Prostate gland (tissue), 2 donors: ENCODE measurements at regions not wholly inside any gene's neighbourhood (a gene's known extent, or its start where the extent isn't known, plus 50 kb on each side); places are given as distances from the start of the nearest gene placed in this dataset.

Experiments used
- DNase-seq: peaks from one replicate; pipeline ENCODE4 v3.0.0-alpha.2; 2019; ENCODE audit warnings: low spot score
- H3K27ac ChIP-seq, 2 donors: fragments of 200-600 bp; sonication (generic); 2 replicates each; pipeline ENCODE4 v1.5.1; 2017 to 2019
- H3K27me3 ChIP-seq: fragments of 200-600 bp; sonication (generic); replicated peaks from 2 replicates; pipeline ENCODE4 v1.5.1; 2019; ENCODE audit not compliant: insufficient read depth
- H3K36me3 ChIP-seq, 2 donors: fragments of 200-600 bp; sonication (generic); 1 replicate in 1 of 2; 2 replicates in 1 of 2; pipeline versions ENCODE4 v1.5.1 to v1.8.1; 2017 to 2019
- H3K4me1 ChIP-seq: fragments of 200-600 bp; sonication (generic); replicated peaks from 2 replicates; pipeline ENCODE4 v1.5.1; 2019
- H3K4me3 ChIP-seq, 2 donors: fragments of 200-600 bp; sonication (generic); 2 replicates each; pipeline ENCODE4 v1.5.1; 2017 to 2019
- H3K9me3 ChIP-seq: fragments of 200-600 bp; sonication (generic); 2 replicates; pipeline ENCODE4 v1.5.1; 2017
- CTCF ChIP-seq, 4 experiments: fragments of 200-600 bp in 2 of 4; fragments of 450-650 bp in 2 of 4; sonication (generic) in 2 of 4; IDR thresholded peaks; 1 replicate in 3 of 4; 2 replicates in 1 of 4; pipeline ENCODE4 v1.5.1; 2016 to 2019; ENCODE audit warnings: antibody characterized with exemption in 4 of 4, mild to moderate bottlenecking in 2 of 4, moderate library complexity in 2 of 4
- POLR2A ChIP-seq: fragments of 450-650 bp; IDR thresholded peaks from one replicate; pipeline ENCODE4 v1.6.1; 2016; ENCODE audit warnings: antibody characterized with exemption, mild to moderate bottlenecking
- POLR2AphosphoS5 ChIP-seq: sonication (generic); formaldehyde crosslinking; IDR thresholded peaks from one replicate; pipeline ENCODE4 v1.6.1; 2017; ENCODE audit warnings: antibody characterized with exemption
- WGBS: methylation state at CpG from one replicate; pipeline ENCODE4 v1.1.5; 2018; 5-methylcytosine and 5-hydroxymethylcytosine counted together
- intact Hi-C: fragments of 100-400 bp; cut with DNase I; formaldehyde crosslinking; loops from one replicate; pipeline ENCODE4 v1.14.2; 2022

- H3K9me3 ChIP-seq, result no peaks in the 10 kb centered on the region
- 45% methylated on average over 3 of the region's 3 CpGs for WGBS
- H3K27me3 ChIP-seq, result no peaks in the 10 kb centered on the region
- no peaks in the 10 kb centered on the region for H3K4me1 ChIP-seq
- DNase-seq, result no peak
- no peaks in the 10 kb centered on the region for H3K36me3 ChIP-seq
- no peak overlapping the region for H3K27ac ChIP-seq
- intact Hi-C loops, result no loop called here
- H3K4me3 ChIP-seq, result no peak overlapping the region
- no peak for TF ChIP-seq POLR2AphosphoS5
- TF ChIP-seq POLR2A, result no peak
- TF ChIP-seq CTCF (IDR thresholded peaks at IDR 0.05), result no peak
Measured at GRCh38 chrX:149371986-149372385, 133.1 kb downstream of the IDS start.

GRCh38 chrX:149370097-149370496 lies 135.0 kb downstream of the IDS start:
- no peak overlapping the region for H3K27ac ChIP-seq
- no peak for TF ChIP-seq POLR2A
- TF ChIP-seq CTCF (IDR thresholded peaks at IDR 0.05), result no peak
- no peak for TF ChIP-seq POLR2AphosphoS5
- H3K27me3 ChIP-seq, result no peaks in the 10 kb centered on the region
- no peaks in the 10 kb centered on the region for H3K9me3 ChIP-seq
- no peak overlapping the region for H3K4me3 ChIP-seq
- H3K4me1 ChIP-seq, result no peaks in the 10 kb centered on the region
- 82% methylated on average over 6 of the region's 6 CpGs for WGBS
- intact Hi-C loops, result no loop called here
- no peak for DNase-seq
- H3K36me3 ChIP-seq, result no peaks in the 10 kb centered on the region

GRCh38 chrX:149365552-149365951 lies 139.6 kb downstream of the IDS start:
- H3K9me3 ChIP-seq, result no peaks in the 10 kb centered on the region
- no peak for DNase-seq
- H3K36me3 ChIP-seq, result no peaks in the 10 kb centered on the region
- H3K27ac ChIP-seq, result no peak overlapping the region
- no peaks in the 10 kb centered on the region for H3K4me1 ChIP-seq
- intact Hi-C loops, result no loop called here
- H3K4me3 ChIP-seq, result no peak overlapping the region
- H3K27me3 ChIP-seq, result no peaks in the 10 kb centered on the region
- TF ChIP-seq POLR2A (no peak), POLR2AphosphoS5 (no peak), CTCF (IDR thresholded peaks at IDR 0.05) (no peak)

- intact Hi-C loops, result no loop called here
- DNase-seq, result no peak
- WGBS, result 100% methylated on average over 1 of the region's 1 CpG
Measured at GRCh38 chrX:149365061-149365460, 140.0 kb downstream of the IDS start.

GRCh38 chrX:149363965-149364364 lies 141.1 kb downstream of the IDS start:
- WGBS, result 0% methylated on average over 2 of the region's 2 CpGs
- intact Hi-C loops, result no loop called here
- Histone ChIP-seq H3K4me3 (no peak overlapping the region), H3K27me3 (no peaks in the 10 kb centered on the region), H3K36me3 (no peaks in the 10 kb centered on the region), H3K27ac (no peak overlapping the region), H3K9me3 (no peaks in the 10 kb centered on the region), H3K4me1 (no peaks in the 10 kb centered on the region)
- TF ChIP-seq CTCF (IDR thresholded peaks at IDR 0.05) (no peak), POLR2AphosphoS5 (no peak), POLR2A (no peak)
- no peak for DNase-seq

More at GRCh38 chrX:149365061-149365460, 140.0 kb downstream of the IDS start:
- Histone ChIP-seq H3K36me3 (no peaks in the 10 kb centered on the region), H3K27me3 (no peaks in the 10 kb centered on the region), H3K27ac (no peak overlapping the region), H3K4me1 (no peaks in the 10 kb centered on the region), H3K9me3 (no peaks in the 10 kb centered on the region), H3K4me3 (no peak overlapping the region)
- TF ChIP-seq CTCF (IDR thresholded peaks at IDR 0.05) (no peak), POLR2A (no peak), POLR2AphosphoS5 (no peak)
